MG63 (cell line): ENCODE measurements at regions not wholly inside any gene's neighbourhood (a gene's known extent, or its start where the extent isn't known, plus 50 kb on each side); places are given as distances from the start of the nearest gene placed in this dataset.
"Not testable (repeated sequence)": the region's sequence is repeated elsewhere in the genome, so short reads cannot be mapped to it uniquely, and the experiment has no call there.

Experiments used
- DNase-seq: peaks from one replicate; pipeline ENCODE4 v3.0.0-alpha.2; 2020
- H3K27me3 ChIP-seq: fragments of 250-450 bp; sonication (Bioruptor Pico); 2 replicates; pipeline ENCODE4 v1.5.1; 2020; ENCODE audit warnings: mild to moderate bottlenecking, moderate library complexity
- H3K36me3 ChIP-seq: fragments of 250-450 bp; sonication (Bioruptor Pico); 2 replicates; pipeline ENCODE4 v1.5.1; 2020; ENCODE audit warnings: mild to moderate bottlenecking, moderate library complexity
- H3K4me3 ChIP-seq: fragments of 250-450 bp; sonication (Bioruptor Pico); 2 replicates; pipeline ENCODE4 v1.5.1; 2020; ENCODE audit warnings: mild to moderate bottlenecking, moderate library complexity
- H3K9me3 ChIP-seq: fragments of 250-450 bp; sonication (Bioruptor Pico); 2 replicates; pipeline ENCODE4 v1.5.1; 2020; ENCODE audit warnings: mild to moderate bottlenecking, moderate library complexity

DNA sequence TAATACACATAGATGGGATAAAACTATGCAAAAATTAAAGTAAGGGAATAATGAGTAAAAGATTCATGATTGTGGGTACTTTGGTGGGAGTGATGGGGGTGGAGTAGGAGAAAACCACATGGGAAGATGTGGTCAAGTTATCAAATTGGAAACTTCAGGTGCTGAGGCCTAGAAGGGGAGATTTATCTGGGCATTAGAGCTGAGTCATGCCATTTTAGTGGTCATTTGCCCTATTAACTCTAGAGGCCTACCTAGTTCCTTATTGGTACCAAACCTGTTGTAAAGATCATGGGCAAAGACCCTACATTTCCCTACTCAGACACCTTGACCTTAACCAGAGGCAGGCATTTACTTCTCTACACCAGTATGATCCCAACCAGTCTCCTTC, 125.9 kb upstream of the BCL6 start:
- Histone ChIP-seq H3K9me3 (no peaks in the 10 kb centered on the region), H3K4me3 (no peak overlapping the region), H3K27me3 (no peaks in the 10 kb centered on the region), H3K36me3 (no peaks in the 10 kb centered on the region)
- DNase-seq, result no peak

DNA sequence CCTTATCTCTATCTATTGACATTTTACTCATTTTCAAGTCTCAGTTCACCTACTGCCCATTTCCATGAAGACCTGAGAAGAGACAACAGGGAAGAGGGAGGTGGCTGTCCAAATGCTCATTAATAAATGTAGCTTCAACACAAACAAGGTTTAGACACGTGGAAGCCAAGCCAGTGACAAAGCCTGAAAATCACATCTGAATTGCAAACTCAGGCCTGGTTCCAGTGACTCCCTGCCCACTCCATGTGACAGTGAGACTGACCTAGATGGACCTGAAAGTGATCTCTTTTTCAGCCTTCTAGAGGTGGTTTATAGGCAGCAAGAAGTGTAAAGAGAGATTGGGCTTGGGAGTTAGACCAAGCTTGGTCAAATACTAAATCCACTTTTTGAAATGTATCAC, 126.6 kb upstream of the BCL6 start:
- H3K4me3 ChIP-seq, result no peak overlapping the region
- DNase-seq, result no peak
- H3K9me3 ChIP-seq, result no peaks in the 10 kb centered on the region
- no peaks in the 10 kb centered on the region for H3K36me3 ChIP-seq
- no peaks in the 10 kb centered on the region for H3K27me3 ChIP-seq

DNA sequence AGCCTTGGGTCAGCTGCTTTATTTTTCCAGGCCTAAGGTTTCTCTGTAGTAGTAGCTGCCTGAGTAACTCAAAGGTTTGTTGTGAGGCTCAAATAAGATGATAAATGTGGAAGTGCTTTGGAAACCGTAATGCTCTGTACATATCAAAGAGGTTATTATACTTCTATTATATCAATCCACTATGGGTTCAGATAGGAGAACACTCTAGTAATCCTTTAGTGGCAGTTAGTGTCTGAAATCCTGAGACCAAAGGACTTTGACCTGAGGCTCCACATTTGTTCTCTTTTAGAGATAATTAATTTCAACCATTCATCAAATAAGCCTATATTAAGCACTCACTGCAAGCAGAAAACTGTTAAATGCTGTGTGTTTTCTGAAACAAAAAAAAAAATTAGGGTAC, 128.6 kb upstream of the BCL6 start:
- H3K36me3 ChIP-seq, result no peaks in the 10 kb centered on the region
- DNase-seq, result no peak
- H3K4me3 ChIP-seq, result no peak overlapping the region
- H3K9me3 ChIP-seq, result no peaks in the 10 kb centered on the region
- no peaks in the 10 kb centered on the region for H3K27me3 ChIP-seq

DNA sequence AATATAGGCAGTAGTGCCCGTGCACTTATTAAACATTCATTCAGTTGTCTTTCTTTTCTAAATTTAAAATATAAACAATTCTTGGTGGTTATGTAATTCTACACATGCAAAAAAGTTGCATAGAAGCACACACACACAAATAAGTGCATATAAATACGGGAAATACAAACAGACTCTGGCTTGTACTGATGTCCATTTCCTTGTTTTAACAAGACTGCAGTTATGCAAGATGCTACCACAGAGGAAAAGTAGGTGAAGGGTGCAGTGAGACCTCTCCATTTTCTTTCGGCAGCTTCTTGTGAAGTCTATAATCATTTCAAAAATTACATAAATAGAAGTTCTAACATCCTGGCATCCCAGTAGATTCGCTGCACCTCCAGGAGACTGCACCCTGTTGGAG, 130.6 kb upstream of the BCL6 start:
- H3K9me3 ChIP-seq, result no peaks in the 10 kb centered on the region
- no peaks in the 10 kb centered on the region for H3K36me3 ChIP-seq
- H3K27me3 ChIP-seq, result no peaks in the 10 kb centered on the region
- H3K4me3 ChIP-seq, result no peak overlapping the region
- no peak for DNase-seq

DNA sequence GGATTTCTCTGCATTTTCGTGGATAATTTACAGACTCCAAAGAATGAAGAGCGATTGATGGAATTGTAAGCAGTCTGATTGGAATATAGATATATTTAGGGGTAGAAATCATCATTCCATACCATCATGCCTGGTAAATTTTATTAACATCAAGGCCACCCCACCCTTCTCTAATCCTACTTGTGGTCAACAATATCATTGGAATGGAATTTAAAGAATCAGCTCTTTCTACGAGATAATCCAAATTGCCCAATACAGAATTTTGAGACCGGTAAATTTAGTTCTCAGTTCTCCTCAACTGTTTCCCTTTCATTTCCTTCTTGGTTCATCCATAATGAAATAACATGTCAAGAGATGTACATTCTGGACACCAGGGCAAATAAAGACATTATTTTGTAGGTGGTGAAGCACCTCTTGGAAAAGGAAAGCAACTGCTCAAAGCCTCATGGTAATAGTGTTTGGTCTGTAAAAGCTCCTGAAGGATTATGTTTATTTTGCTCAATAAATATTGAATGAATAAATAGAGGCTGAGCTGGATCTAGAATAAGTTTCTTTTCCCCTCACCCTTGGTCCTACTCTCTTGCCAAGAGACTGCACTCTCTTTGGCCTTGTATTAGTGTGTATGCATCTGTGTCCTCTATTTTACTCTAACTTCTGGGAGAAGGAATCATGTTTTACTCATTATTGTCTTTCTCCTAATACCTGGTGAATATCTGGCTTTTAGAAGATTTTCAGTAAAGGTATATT, 133.7 kb upstream of the BCL6 start:
- Histone ChIP-seq H3K27me3 (no peaks in the 10 kb centered on the region), H3K36me3 (no peaks in the 10 kb centered on the region), H3K4me3 (no peak overlapping the region; the same call in 1 of the 2 replicates), H3K9me3 (no peaks in the 10 kb centered on the region)
- no peak for DNase-seq

- Histone ChIP-seq H3K4me3 (no peak overlapping the region), H3K27me3 (no peaks in the 10 kb centered on the region), H3K9me3 (no peaks in the 10 kb centered on the region), H3K36me3 (no peaks in the 10 kb centered on the region)
- no peak for DNase-seq
Observed at GRCh38 chr3:187880441-187880840, 135.2 kb upstream of the BCL6 start.

GRCh38 chr3:187880851-187881250, 135.6 kb upstream of the BCL6 start:
- H3K36me3 ChIP-seq, result no peaks in the 10 kb centered on the region
- no peaks in the 10 kb centered on the region for H3K27me3 ChIP-seq
- H3K9me3 ChIP-seq, result no peaks in the 10 kb centered on the region
- H3K4me3 ChIP-seq, result no peak overlapping the region
- DNase-seq, result no peak

GRCh38 chr3:187888701-187889100, 143.4 kb upstream of the BCL6 start:
- no peak overlapping the region for H3K4me3 ChIP-seq
- no peaks in the 10 kb centered on the region for H3K36me3 ChIP-seq
- H3K27me3 ChIP-seq, result no peaks in the 10 kb centered on the region
- no peak for DNase-seq
- H3K9me3 ChIP-seq, result no peaks in the 10 kb centered on the region; the same call in 1 of the 2 replicates

DNA sequence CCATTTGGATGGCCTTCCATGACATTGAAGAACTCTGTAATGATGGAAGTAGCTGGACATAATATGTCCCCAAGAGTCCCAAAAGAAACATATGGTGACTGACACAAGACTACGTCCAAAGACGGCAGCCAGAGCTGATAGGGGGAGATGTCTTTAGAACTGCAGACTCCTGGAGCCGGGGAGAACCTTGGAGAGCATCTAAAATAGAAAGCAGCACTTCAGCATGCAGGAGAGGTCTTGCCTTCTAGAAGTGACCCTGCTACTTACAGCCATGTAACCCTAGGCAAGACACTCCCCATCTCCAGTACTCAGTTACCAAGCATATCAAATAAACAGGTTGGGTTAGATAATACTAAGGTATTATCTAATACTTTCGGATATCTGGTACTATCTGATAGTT, 143.8 kb upstream of the BCL6 start:
- Histone ChIP-seq H3K4me3 (no peak overlapping the region), H3K27me3 (no peaks in the 10 kb centered on the region), H3K9me3 (no peaks in the 10 kb centered on the region; the same call in 1 of the 2 replicates), H3K36me3 (no peaks in the 10 kb centered on the region)
- no peak for DNase-seq

DNA sequence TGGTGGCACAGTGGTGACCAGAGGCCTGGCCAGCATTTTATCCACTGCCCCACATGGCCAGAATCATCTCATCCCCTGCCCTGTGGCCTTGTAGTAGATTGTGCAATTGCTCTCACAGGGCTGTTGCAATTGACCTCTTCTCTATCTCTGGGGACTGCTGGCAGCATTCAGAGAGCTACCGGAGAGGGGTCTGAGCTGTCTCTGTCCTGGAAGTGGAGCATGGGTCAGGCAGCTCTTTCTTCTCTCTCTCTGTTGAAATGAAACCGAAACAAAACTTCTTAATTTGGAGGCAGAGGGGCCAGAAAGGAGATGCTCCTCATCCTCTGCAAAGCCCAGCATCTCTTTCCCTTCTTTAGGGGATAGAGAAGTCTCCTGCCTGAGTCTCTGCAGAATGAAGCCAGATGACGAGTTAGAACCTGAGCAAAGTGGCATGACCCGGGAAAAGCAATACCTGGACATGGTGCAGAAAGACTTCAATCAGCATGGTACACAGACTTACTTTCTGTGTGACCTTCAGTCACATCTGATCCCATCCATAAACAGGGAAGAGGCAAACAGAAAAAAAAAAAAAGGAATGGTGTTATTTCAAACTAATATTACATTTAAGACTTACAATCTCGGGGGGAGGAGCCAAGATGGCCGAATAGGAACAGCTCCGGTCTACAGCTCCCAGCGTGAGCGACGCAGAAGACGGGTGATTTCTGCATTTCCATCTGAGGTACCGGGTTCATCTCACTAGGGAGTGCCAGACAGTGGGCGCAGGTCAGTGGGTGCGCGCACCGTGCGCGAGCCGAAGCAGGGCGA, 144.5 kb upstream of the BCL6 start:
- Histone ChIP-seq H3K27me3 (no peaks in the 10 kb centered on the region), H3K4me3 (no peak overlapping the region), H3K36me3 (no peaks in the 10 kb centered on the region), H3K9me3 (no peaks in the 10 kb centered on the region; the same call in 1 of the 2 replicates)
- no peak for DNase-seq

DNA sequence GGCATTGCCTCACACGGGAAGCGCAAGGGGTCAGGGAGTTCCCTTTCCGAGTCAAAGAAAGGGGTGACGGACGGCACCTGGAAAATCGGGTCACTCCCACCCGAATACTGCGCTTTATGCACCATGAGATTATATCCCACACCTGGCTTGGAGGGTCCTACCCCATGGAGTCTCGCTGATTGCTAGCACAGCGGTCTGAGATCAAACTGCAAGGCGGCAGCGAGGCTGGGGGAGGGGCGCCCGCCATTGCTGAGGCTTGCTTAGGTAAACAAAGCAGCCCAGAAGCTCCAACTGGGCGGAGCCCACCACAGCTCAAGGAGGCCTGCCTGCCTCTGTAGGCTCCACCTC, 145.1 kb upstream of the BCL6 start:
- H3K4me3 ChIP-seq, H3K27me3 ChIP-seq, H3K9me3 ChIP-seq, DNase-seq, H3K36me3 ChIP-seq: not testable (repeated sequence)

DNA sequence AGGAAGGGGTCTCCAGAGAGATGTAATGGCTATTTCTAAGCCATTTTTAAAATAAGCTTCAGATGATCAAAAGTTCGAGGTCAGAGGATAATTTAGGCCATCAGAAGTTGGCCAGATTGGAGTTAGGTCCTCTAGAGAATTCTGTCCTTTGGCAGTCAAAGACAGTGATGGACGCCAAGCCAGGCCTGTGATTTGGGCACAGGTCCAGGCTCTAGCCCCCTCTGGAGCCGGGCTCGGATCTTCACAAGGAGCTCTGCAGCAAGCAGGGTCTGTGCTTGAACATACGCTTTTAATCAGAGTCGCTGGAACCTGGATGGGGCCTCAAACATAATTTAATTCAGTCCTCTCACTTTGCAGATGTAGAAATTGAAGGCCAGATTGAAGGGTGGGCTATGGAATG, 151.4 kb upstream of the BCL6 start:
- Histone ChIP-seq H3K9me3 (no peaks in the 10 kb centered on the region), H3K27me3 (no peaks in the 10 kb centered on the region; the same call in 1 of the 2 replicates)
- no peak for DNase-seq

GRCh38 chr3:187899246-187899645, 154.0 kb upstream of the BCL6 start:
- no peak for DNase-seq
- no peaks in the 10 kb centered on the region for H3K9me3 ChIP-seq
- no peaks in the 10 kb centered on the region; the same call in 1 of the 2 replicates for H3K27me3 ChIP-seq
- no peaks in the 10 kb centered on the region for H3K36me3 ChIP-seq
- H3K4me3 ChIP-seq, result no peak overlapping the region

More for the DNA sequence above, 151.4 kb upstream of the BCL6 start:
- Histone ChIP-seq H3K4me3 (no peak overlapping the region), H3K36me3 (no peaks in the 10 kb centered on the region)

GRCh38 chr3:187900993-187901755, 155.9 kb upstream of the BCL6 start:
- H3K9me3 ChIP-seq, result no peaks in the 10 kb centered on the region
- no peak for DNase-seq
- H3K27me3 ChIP-seq, result no peaks in the 10 kb centered on the region; the same call in 1 of the 2 replicates
- no peak overlapping the region for H3K4me3 ChIP-seq
- no peaks in the 10 kb centered on the region for H3K36me3 ChIP-seq

GRCh38 chr3:187902041-187902471, 156.8 kb upstream of the BCL6 start:
- Histone ChIP-seq H3K27me3 (no peaks in the 10 kb centered on the region; the same call in 1 of the 2 replicates), H3K36me3 (no peaks in the 10 kb centered on the region), H3K4me3 (no peak overlapping the region), H3K9me3 (no peaks in the 10 kb centered on the region)
- DNase-seq, result no peak

DNA sequence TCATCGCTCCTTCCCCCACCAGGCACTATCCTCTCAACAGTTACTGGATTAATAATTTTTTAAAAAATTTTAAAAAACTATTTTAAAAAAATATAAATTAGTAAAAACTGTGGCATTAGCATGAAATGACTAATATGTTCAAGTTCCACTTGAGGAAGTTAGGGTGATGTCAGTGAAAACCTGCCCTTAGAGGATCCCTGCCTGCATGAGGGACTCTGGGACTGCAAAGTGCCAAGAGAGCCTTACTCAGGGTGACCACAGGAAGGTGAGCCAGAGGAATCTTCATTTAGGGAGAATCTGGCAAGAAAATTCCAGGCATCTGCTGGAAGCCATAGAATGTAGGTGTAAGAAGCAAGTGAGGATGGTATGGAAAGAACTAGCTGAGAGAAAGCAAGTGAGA, 157.7 kb upstream of the BCL6 start:
- DNase-seq, result peak; percentile 34

GRCh38 chr3:187903697-187904096, 158.4 kb upstream of the BCL6 start:
- Histone ChIP-seq H3K36me3 (no peaks in the 10 kb centered on the region), H3K27me3 (no peaks in the 10 kb centered on the region; the same call in 1 of the 2 replicates), H3K4me3 (no peak overlapping the region), H3K9me3 (no peaks in the 10 kb centered on the region)
- DNase-seq, result no peak

More for the DNA sequence above, 157.7 kb upstream of the BCL6 start:
- no peaks in the 10 kb centered on the region; the same call in 1 of the 2 replicates for H3K27me3 ChIP-seq
- H3K4me3 ChIP-seq, result no peak overlapping the region
- no peaks in the 10 kb centered on the region for H3K9me3 ChIP-seq
- no peaks in the 10 kb centered on the region for H3K36me3 ChIP-seq
